AG04449 (cell line): ENCODE measurements at regions not wholly inside any gene's neighbourhood (a gene's known extent, or its start where the extent isn't known, plus 50 kb on each side); places are given as distances from the start of the nearest gene placed in this dataset.

Experiments used
- CTCF ChIA-PET: fragments of 350-600 bp; formaldehyde crosslinking; extraction: SDS; loops from one replicate; lab custom pipeline; 2021; ENCODE audit warnings: antibody characterized with exemption; lab: Yijun Ruan, JAX
- POLR2A ChIA-PET: fragments of 400-600, 350-600 bp; formaldehyde crosslinking; extraction: SDS; loops from one replicate; lab custom pipeline; 2020; ENCODE audit warnings: antibody characterized with exemption, inconsistent platforms; lab: Yijun Ruan, JAX
- DNase-seq: peaks from one replicate; pipeline ENCODE4 v3.0.0-alpha.2; 2010; ENCODE audit warnings: low read depth, low spot score
- H3K4me3 ChIP-seq: 2 replicates; pipeline ENCODE4 v1.5.1; 2011; ENCODE audit warnings: low read depth, mild to moderate bottlenecking, control low read depth, low read length
- TF ChIP-seq, protein P1 (sequence below): IDR thresholded peaks from one replicate; pipeline ENCODE4 v1.5.1; 2011; ENCODE audit warnings: mild to moderate bottlenecking, moderate library complexity, low read length, control low read depth, inconsistent platforms; ENCODE audit not compliant: insufficient read depth; ENCODE audit errors: missing control alignments

DNA sequence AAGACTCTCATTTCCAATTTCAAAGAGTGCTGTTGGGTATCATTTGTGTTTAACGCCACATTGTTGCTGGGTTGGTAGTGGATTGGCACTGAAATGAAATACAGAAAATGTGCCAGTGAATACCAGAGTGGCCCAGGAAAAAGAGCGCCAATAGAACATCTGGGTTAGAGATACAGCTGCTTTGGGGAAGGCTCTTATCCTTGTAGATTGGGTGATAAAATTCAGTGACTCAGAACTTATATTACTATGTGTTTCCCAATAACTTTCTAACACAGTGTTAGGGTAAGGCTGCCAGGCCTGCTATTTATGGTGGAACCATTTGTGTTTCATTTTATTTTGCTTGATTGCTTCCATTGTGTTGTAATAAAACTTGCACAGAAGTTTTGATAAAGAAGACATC lies 168.2 kb upstream of the SSTR1 start:
- ChIA-PET POLR2A (no interaction called here), CTCF (no interaction called here)
- no peak for DNase-seq
- TF ChIP-seq, protein P1, sequence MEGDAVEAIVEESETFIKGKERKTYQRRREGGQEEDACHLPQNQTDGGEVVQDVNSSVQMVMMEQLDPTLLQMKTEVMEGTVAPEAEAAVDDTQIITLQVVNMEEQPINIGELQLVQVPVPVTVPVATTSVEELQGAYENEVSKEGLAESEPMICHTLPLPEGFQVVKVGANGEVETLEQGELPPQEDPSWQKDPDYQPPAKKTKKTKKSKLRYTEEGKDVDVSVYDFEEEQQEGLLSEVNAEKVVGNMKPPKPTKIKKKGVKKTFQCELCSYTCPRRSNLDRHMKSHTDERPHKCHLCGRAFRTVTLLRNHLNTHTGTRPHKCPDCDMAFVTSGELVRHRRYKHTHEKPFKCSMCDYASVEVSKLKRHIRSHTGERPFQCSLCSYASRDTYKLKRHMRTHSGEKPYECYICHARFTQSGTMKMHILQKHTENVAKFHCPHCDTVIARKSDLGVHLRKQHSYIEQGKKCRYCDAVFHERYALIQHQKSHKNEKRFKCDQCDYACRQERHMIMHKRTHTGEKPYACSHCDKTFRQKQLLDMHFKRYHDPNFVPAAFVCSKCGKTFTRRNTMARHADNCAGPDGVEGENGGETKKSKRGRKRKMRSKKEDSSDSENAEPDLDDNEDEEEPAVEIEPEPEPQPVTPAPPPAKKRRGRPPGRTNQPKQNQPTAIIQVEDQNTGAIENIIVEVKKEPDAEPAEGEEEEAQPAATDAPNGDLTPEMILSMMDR, result no peak
- no peak overlapping the region for H3K4me3 ChIP-seq

DNA sequence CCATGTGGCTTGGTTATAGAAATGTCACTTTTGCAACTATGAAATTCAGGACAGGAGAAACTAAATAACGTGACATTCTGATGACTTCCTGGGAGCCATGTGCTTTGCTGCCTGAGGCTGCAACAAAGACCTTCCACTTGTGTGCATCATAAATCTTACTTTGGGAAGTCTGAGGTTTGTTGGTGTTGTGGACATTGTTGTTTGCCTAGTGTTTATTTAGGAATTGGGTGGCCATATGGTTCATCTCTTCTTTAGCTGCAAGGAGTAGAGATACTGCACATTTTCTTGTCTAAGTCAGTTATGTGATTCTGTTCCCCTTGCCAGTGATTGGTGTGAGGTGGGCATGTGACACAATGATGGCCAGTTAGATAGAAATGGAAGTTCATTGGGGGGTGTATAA lies 167.3 kb upstream of the SSTR1 start:
- TF ChIP-seq, protein P1, result no peak
- POLR2A ChIA-PET, result no interaction called here
- CTCF ChIA-PET, result no interaction called here
- no peak overlapping the region for H3K4me3 ChIP-seq
- no peak for DNase-seq

DNA sequence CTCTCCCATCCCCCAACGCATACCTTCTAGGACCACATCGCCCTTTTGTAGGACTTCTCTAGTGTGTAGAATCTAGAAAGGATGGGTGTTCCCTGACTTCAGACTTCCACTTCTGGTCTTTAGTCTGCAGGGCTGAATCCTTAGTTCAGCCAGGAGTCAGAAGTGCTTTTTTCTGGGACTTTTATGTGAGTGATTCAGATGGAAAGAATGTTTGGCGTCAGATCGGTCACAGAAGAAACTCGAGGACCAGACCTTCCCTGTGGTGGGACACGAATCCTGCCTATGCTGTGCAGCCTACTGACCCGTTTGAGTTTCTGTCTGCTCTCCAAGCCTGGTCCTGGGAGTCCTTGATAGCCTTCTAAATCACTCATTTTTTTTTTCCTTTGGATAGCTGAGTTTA lies 165.4 kb upstream of the SSTR1 start:
- POLR2A ChIA-PET, result interaction anchor here (0.8 kb wide), 1 partner anchor 31 kb away, joined by 3 read pairs; no protein-coding TSS in a partner anchor
- DNase-seq, result no peak
- TF ChIP-seq, protein P1, result no peak
- CTCF ChIA-PET, result no interaction called here
- no peak overlapping the region for H3K4me3 ChIP-seq

DNA sequence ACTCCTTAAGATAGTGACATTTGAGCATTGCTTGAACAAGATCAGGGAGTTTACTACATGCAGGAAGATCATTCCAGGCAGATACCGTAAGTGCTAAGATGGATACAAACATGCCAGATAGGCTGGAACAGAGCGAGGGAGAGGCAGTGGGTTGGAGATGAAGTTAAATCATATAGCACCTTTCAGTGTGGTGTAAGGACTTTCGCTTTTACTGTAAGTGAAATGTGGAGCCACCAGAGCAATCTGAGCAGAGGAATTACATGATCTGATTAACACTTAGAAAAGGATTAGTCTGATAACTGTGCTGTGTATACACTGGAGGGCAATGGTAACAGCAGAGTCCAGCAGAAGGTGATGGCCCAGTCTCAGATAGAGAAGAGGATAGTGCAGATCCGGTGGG lies 163.0 kb upstream of the SSTR1 start:
- ChIA-PET CTCF (no interaction called here), POLR2A (no interaction called here)
- DNase-seq, result no peak
- TF ChIP-seq, protein P1, result no peak
- H3K4me3 ChIP-seq, result no peak overlapping the region

DNA sequence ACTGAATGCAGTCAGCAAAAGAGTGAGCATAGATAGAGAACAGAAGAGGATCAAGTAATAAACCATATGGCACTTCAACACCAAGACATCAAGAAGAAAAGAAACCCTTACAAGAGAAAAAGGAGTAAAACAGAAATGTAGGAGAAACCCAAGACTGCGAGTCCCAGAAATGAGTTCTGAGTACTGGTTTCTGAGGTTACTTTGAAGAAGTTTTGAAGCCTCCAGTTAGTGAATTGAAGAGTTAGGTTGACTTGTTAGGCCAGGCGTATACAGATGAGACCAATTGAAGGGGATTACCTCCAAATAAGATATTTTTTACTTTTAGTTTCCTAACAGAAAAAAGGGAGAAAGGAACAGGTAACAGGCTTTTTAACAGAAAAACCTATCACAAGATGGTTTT lies 162.2 kb upstream of the SSTR1 start:
- TF ChIP-seq, protein P1, result no peak
- no peak overlapping the region for H3K4me3 ChIP-seq
- POLR2A ChIA-PET, result no interaction called here
- CTCF ChIA-PET, result no interaction called here
- DNase-seq, result no peak

DNA sequence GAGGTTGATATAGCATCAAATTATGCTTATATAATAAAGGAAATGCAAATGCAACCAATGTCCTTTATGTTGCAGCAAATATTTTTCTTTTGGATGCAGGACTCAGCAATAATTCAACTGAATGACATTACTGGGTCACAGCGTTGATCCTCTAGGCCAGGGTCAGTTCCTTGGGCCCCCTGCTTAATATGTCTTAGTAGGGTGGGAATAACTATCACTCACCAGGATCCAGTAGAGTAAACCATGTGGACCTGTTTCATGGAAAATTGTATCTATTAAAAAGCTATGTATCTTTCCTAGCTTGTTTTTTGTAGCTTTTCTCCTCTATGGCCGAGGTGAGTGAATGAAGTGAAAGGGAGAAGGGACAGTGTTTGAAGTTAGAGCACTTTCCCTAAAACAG lies 161.5 kb upstream of the SSTR1 start:
- DNase-seq, result no peak
- TF ChIP-seq, protein P1, result no peak
- CTCF ChIA-PET, result no interaction called here
- no peak overlapping the region for H3K4me3 ChIP-seq
- POLR2A ChIA-PET, result no interaction called here
